Astrocyte of the cerebellum (primary cell): ENCODE measurements at regions not wholly inside any gene's neighbourhood (a gene's known extent, or its start where the extent isn't known, plus 50 kb on each side); places are given as distances from the start of the nearest gene placed in this dataset.

Experiments used
- DNase-seq: peaks from one replicate; pipeline ENCODE4 v3.0.0-alpha.2; 2011; ENCODE audit warnings: low read depth
- H3K4me3 ChIP-seq: 2 replicates; pipeline ENCODE4 v1.5.1; 2011; ENCODE audit warnings: mild to moderate bottlenecking, low read depth, low read length, moderate library complexity
- in situ Hi-C: cut with HindIII; loops from 2 replicates; pipeline ENCODE4 v1.10.0; 2017; ENCODE audit warnings: low sequenced_read_pairs
- TF ChIP-seq, protein P1 (sequence below): IDR thresholded peaks from 2 replicates; pipeline ENCODE4 v1.5.1; 2012; ENCODE audit warnings: low read length, low read depth, moderate library complexity, mild to moderate bottlenecking; ENCODE audit errors: missing control alignments

GRCh38 chr4:53656421-53656981, 65.2 kb upstream of the LNX1 start:
- TF ChIP-seq, protein P1, sequence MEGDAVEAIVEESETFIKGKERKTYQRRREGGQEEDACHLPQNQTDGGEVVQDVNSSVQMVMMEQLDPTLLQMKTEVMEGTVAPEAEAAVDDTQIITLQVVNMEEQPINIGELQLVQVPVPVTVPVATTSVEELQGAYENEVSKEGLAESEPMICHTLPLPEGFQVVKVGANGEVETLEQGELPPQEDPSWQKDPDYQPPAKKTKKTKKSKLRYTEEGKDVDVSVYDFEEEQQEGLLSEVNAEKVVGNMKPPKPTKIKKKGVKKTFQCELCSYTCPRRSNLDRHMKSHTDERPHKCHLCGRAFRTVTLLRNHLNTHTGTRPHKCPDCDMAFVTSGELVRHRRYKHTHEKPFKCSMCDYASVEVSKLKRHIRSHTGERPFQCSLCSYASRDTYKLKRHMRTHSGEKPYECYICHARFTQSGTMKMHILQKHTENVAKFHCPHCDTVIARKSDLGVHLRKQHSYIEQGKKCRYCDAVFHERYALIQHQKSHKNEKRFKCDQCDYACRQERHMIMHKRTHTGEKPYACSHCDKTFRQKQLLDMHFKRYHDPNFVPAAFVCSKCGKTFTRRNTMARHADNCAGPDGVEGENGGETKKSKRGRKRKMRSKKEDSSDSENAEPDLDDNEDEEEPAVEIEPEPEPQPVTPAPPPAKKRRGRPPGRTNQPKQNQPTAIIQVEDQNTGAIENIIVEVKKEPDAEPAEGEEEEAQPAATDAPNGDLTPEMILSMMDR, result peak; percentile 60
- DNase-seq, result no peak
- in situ Hi-C loops, result no loop called here
- no peak overlapping the region for H3K4me3 ChIP-seq

GRCh38 chr4:53654300-53654758, 63.0 kb upstream of the LNX1 start:
- in situ Hi-C loops, result no loop called here
- TF ChIP-seq, protein P1, result no peak
- peak; percentile 70 for DNase-seq
- H3K4me3 ChIP-seq, result no peak overlapping the region

GRCh38 chr4:53653484-53654053, 62.3 kb upstream of the LNX1 start:
- no peak for DNase-seq
- in situ Hi-C loops, result no loop called here
- TF ChIP-seq, protein P1, result no peak

DNA sequence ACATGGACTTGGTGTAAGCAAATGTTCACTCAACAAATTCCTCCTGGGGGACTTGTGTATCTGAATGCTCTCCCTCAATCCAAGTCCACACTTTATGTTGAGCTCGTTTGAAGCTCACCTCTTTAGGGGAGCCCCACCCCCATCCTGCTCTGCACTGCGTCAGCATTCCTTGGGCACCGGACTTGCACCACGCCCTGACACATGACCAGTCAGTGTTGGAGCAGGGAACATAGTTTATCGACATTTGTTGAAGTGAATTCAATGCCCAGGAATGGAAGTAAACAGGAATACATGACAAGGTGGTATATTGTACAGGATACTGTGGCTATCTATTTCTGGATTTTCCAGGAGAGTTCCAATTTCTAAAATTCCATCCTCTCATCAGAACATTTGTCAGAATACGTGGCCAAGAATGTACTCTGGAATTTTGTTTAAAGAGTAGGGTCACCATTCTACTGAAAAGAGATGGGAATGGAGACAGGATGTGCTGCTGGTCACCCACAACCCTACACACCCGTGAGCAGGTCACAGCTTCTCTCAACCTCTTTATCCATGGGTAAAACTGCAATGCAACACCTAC, 60.0 kb upstream of the LNX1 start:
- no peak overlapping the region for H3K4me3 ChIP-seq
- in situ Hi-C loops, result no loop called here
- DNase-seq, result no peak
- TF ChIP-seq, protein P1, result no peak

More at GRCh38 chr4:53653484-53654053, 62.3 kb upstream of the LNX1 start:
- H3K4me3 ChIP-seq, result no peak overlapping the region

DNA sequence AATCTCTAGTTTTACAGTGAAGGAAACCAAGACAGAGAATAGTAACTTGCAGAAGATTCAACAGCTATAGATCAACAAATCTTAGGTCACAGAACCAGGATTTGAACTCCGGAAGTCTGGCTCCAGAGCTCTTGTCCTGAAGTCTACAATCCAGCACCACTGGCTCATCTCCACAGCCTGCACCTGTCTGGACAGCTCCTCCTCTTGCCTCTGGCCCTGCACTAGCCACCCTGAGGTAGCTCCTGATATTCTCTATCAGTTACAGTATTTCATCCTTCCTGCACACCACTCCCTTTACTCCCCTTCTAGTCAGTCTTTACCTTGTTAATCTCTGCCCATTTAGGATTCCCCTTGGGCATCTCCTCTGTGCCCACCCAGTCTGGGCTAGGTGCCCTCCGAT, 58.1 kb upstream of the LNX1 start:
- in situ Hi-C loops, result no loop called here

DNA sequence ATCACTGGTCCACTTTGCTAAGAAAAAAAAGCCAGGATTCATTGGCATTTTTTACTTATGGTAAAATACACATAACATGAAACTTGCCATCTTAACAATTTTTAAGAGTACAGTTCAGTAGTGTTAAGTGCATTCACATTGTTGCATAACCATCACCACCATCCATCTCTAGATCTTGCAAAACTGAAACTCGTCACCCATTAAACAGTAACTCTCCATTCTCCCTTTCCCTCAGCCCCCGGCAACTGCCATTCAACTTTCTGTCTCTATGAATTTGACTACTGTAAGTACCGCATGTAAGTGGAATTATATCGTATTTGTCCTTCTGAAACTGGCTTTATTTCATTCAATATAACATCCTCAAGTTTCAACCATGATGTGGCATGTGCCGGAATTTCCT, 56.3 kb upstream of the LNX1 start:
- in situ Hi-C loops, result no loop called here
- TF ChIP-seq, protein P1, result no peak
- no peak overlapping the region for H3K4me3 ChIP-seq
- no peak for DNase-seq

More for the DNA sequence above, 58.1 kb upstream of the LNX1 start:
- no peak overlapping the region for H3K4me3 ChIP-seq
- no peak for DNase-seq
- TF ChIP-seq, protein P1, result no peak
